ENCODE measurements at regions not wholly inside any gene's neighbourhood (a gene's known extent, or its start where the extent isn't known, plus 50 kb on each side); places are given as distances from the start of the nearest gene placed in this dataset.

GRCh38 chr6:90401933-90402830 is 105.5 kb upstream of the BACH2 start:
- DNase-seq, result no peak

- no peak for DNase-seq
These were observed 103.3 kb upstream of the BACH2 start for GRCh38 chr6:90399970-90400369.

GRCh38 chr6:90397929-90398674 is 101.5 kb upstream of the BACH2 start:
- DNase-seq, result no peak

GRCh38 chr6:90397047-90397446 is 100.4 kb upstream of the BACH2 start:
- DNase-seq, result no peak

GRCh38 chr6:90393232-90393884 is 96.7 kb upstream of the BACH2 start:
- DNase-seq, result peak; percentile 42

GRCh38 chr6:90390379-90390778 is 93.7 kb upstream of the BACH2 start:
- DNase-seq, result no peak

GRCh38 chr6:90388395-90388794 is 91.8 kb upstream of the BACH2 start:
- DNase-seq, result no peak

GRCh38 chr6:90387826-90388225 is 91.2 kb upstream of the BACH2 start:
- no peak for DNase-seq

- DNase-seq, result no peak
These were observed 90.7 kb upstream of the BACH2 start for GRCh38 chr6:90387383-90387775.

GRCh38 chr6:90386399-90387382 is 90.0 kb upstream of the BACH2 start:
- no peak for DNase-seq

- no peak for DNase-seq
These were observed 89.2 kb upstream of the BACH2 start for GRCh38 chr6:90385759-90386313.

- no peak for DNase-seq
These were observed 88.1 kb upstream of the BACH2 start for GRCh38 chr6:90384720-90385119.

GRCh38 chr6:90383196-90383822 is 86.7 kb upstream of the BACH2 start:
- DNase-seq, result no peak

- DNase-seq, result no peak
These were observed 86.1 kb upstream of the BACH2 start for GRCh38 chr6:90382760-90383159.

GRCh38 chr6:90375681-90376439 is 79.2 kb upstream of the BACH2 start:
- no peak for DNase-seq

- no peak for DNase-seq
These were observed 77.6 kb upstream of the BACH2 start for GRCh38 chr6:90374201-90374600.

GRCh38 chr6:90372885-90373284 is 76.2 kb upstream of the BACH2 start:
- DNase-seq, result no peak

- no peak for DNase-seq
These were observed 75.8 kb upstream of the BACH2 start for GRCh38 chr6:90372450-90372849.

GRCh38 chr6:90370493-90370959 is 73.9 kb upstream of the BACH2 start:
- DNase-seq, result no peak

GRCh38 chr6:90369651-90370050 is 73.0 kb upstream of the BACH2 start:
- DNase-seq, result no peak

Data from NCI-H1694 treated with DMSO at 0.1 percent for 48 hours (cell line).